Nephron progenitor cell (in vitro differentiated cells): ENCODE measurements at regions not wholly inside any gene's neighbourhood (a gene's known extent, or its start where the extent isn't known, plus 50 kb on each side); places are given as distances from the start of the nearest gene placed in this dataset.
A peak's percentile ranks its signal among the peaks of the same experiment; 100 is the strongest.

Source experiments
- DNase-seq: peaks from one replicate; pipeline ENCODE4 v3.0.0; 2021
- H3K27ac Mint-ChIP-seq: 2 replicates; pipeline ENCODE4 v1.8.0; 2021; ENCODE audit warnings: mild to moderate bottlenecking, moderate library complexity, mixed read lengths
- H3K27me3 Mint-ChIP-seq: 2 replicates; pipeline ENCODE4 v1.8.0; 2021; ENCODE audit warnings: mild to moderate bottlenecking, low read depth, mixed read lengths; ENCODE audit not compliant: poor library complexity
- H3K36me3 Mint-ChIP-seq: 2 replicates; pipeline ENCODE4 v1.8.0; 2021; ENCODE audit warnings: low read depth, mixed read lengths
- H3K4me1 Mint-ChIP-seq: 2 replicates; pipeline ENCODE4 v1.8.0; 2021; ENCODE audit warnings: mixed read lengths
- H3K4me3 Mint-ChIP-seq: 2 replicates; pipeline ENCODE4 v1.8.0; 2021; ENCODE audit warnings: mild to moderate bottlenecking, moderate library complexity, mixed read lengths
- H3K9me3 Mint-ChIP-seq: 2 replicates; pipeline ENCODE4 v1.8.0; 2021; ENCODE audit warnings: mild to moderate bottlenecking, moderate library complexity, mixed read lengths
- TF ChIP-seq, protein P1 (sequence below): fragments of 200-600 bp; sonication (generic); IDR thresholded peaks from 2 replicates; pipeline ENCODE4 v1.5.0; 2021; ENCODE audit warnings: antibody characterized with exemption

GRCh38 chr3:170741756-170742529 lies 128.1 kb downstream of the RPL22L1 start:
- H3K9me3 Mint-ChIP-seq, result peaks cover 19% of the 10 kb centered on the region
- no peak for DNase-seq
- TF ChIP-seq, protein P1, sequence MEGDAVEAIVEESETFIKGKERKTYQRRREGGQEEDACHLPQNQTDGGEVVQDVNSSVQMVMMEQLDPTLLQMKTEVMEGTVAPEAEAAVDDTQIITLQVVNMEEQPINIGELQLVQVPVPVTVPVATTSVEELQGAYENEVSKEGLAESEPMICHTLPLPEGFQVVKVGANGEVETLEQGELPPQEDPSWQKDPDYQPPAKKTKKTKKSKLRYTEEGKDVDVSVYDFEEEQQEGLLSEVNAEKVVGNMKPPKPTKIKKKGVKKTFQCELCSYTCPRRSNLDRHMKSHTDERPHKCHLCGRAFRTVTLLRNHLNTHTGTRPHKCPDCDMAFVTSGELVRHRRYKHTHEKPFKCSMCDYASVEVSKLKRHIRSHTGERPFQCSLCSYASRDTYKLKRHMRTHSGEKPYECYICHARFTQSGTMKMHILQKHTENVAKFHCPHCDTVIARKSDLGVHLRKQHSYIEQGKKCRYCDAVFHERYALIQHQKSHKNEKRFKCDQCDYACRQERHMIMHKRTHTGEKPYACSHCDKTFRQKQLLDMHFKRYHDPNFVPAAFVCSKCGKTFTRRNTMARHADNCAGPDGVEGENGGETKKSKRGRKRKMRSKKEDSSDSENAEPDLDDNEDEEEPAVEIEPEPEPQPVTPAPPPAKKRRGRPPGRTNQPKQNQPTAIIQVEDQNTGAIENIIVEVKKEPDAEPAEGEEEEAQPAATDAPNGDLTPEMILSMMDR, result no peak
- peaks cover 3% of the 10 kb centered on the region for H3K27me3 Mint-ChIP-seq
- no peaks in the 10 kb centered on the region for H3K36me3 Mint-ChIP-seq
- H3K4me1 Mint-ChIP-seq, result peaks cover 40% of the 10 kb centered on the region
- H3K4me3 Mint-ChIP-seq, result no peak overlapping the region
- peak overlapping the region; percentile 59 for H3K27ac Mint-ChIP-seq

DNA sequence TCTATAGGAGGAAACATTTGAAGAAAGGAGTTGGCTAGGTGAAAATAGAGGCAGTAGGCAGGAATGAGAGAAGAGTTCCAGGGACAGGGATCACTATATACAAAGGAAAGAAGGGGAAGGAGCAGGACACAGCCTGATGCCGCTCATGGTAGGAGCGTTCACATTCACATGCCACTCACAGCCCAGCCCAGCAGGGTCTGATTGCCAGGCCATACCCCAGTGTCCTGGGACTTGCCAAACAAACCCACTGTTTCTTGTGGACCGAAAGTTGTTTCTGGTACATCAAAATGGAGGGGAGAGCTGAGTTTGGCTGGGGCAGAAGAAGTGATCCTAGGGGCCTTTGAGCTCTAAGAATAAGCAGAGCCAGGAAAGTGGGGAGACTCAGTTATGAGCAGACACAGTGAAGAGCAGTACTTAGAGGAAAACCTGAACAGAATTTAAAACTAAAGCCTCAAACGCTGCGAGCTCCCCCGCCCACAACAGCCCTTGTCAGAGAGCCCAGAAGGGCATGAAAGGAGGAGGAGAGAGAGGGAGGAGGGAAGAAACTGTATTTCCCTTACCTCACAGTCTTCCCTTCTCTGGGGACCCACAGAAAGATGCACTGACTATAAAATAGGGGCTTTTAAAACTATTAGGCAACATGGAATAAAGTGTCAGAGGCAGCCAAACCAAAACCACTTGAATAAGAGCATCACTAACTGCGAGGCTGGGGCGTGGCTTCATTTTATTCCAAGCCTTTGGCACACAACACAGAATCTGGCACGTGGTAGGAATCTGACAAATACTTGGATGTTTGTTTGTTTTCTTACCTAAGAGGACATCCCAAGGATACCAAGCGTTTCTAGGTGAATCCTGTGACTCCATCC lies 129.0 kb downstream of the RPL22L1 start:
- peaks cover 3% of the 10 kb centered on the region for H3K27me3 Mint-ChIP-seq
- DNase-seq, result no peak
- peaks cover 40% of the 10 kb centered on the region for H3K4me1 Mint-ChIP-seq
- H3K36me3 Mint-ChIP-seq, result no peaks in the 10 kb centered on the region
- TF ChIP-seq, protein P1, result no peak
- peaks cover 10% of the 10 kb centered on the region for H3K9me3 Mint-ChIP-seq
- peak overlapping the region; percentile 51 for H3K4me3 Mint-ChIP-seq
- H3K27ac Mint-ChIP-seq, result peak overlapping the region; percentile 32

GRCh38 chr3:170740285-170740684 lies 129.7 kb downstream of the RPL22L1 start:
- Mint-ChIP-seq H3K4me1 (peaks cover 40% of the 10 kb centered on the region), H3K36me3 (no peaks in the 10 kb centered on the region), H3K9me3 (peaks cover 3% of the 10 kb centered on the region), H3K27me3 (peaks cover 3% of the 10 kb centered on the region), H3K4me3 (no peak overlapping the region), H3K27ac (peak overlapping the region; percentile 32)
- TF ChIP-seq, protein P1, result no peak
- DNase-seq, result no peak

DNA sequence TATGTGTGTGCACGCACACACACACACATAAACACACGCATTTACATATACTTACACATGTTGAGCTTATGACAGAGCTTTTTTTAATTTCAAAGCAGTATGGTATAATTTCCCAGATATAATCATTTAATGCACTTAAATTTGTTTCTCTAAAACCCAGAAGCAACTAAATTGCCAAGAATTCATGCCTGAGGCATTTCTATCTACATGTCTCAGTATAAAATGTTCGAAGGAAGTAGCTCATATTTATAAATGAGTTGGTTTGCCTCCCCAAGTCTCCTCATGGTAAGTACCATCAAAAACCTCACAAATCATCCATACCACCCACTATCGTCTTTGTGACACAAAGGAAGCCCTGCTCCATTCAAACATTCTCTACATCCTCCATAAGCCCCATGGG lies 130.6 kb downstream of the RPL22L1 start:
- Mint-ChIP-seq H3K4me3 (no peak overlapping the region), H3K27ac (no peak overlapping the region), H3K4me1 (peaks cover 44% of the 10 kb centered on the region), H3K9me3 (no peaks in the 10 kb centered on the region), H3K27me3 (peaks cover 3% of the 10 kb centered on the region), H3K36me3 (no peaks in the 10 kb centered on the region)
- TF ChIP-seq, protein P1, result no peak
- DNase-seq, result no peak

- TF ChIP-seq, protein P1, result no peak
- no peak for DNase-seq
- H3K4me1 Mint-ChIP-seq, result peaks cover 50% of the 10 kb centered on the region
- no peak overlapping the region for H3K27ac Mint-ChIP-seq
- no peaks in the 10 kb centered on the region for H3K36me3 Mint-ChIP-seq
- no peaks in the 10 kb centered on the region for H3K9me3 Mint-ChIP-seq
- H3K27me3 Mint-ChIP-seq, result peaks cover 3% of the 10 kb centered on the region
- no peak overlapping the region for H3K4me3 Mint-ChIP-seq
Measured at GRCh38 chr3:170738766-170739165, 131.2 kb downstream of the RPL22L1 start.
